Fibroblast of lung (primary cell): ENCODE measurements at regions not wholly inside any gene's neighbourhood (a gene's known extent, or its start where the extent isn't known, plus 50 kb on each side); places are given as distances from the start of the nearest gene placed in this dataset.

Source experiments
- CTCF ChIP-seq, 2 donors: IDR thresholded peaks in 1 of 2; conservative IDR thresholded peaks in 1 of 2; 1 replicate in 1 of 2; 2 replicates in 1 of 2; pipeline ENCODE4 v1.5.1; 2011 to 2012; ENCODE audit warnings: low read length in 2 of 2, control low read depth in 1 of 2, inconsistent platforms in 1 of 2, low read depth in 1 of 2, mild to moderate bottlenecking in 1 of 2
- EZH2 ChIP-seq: IDR thresholded peaks from 2 replicates; pipeline ENCODE4 v1.5.1; 2012; ENCODE audit warnings: low read length, control low read depth, mild to moderate bottlenecking; ENCODE audit errors: missing control alignments

GRCh38 chr10:128930515-128930914 is 536.5 kb upstream of the MGMT start:
- TF ChIP-seq CTCF (conservative IDR thresholded peaks at IDR 0.05 in 1 of 2, IDR thresholded peaks at IDR 0.05 in 1 of 2; ENCODE audit: low read depth in 1 of 2, low read length in 2 of 2) = no peak
- no peak for TF ChIP-seq EZH2
